ENCODE measurements at regions not wholly inside any gene's neighbourhood (a gene's known extent, or its start where the extent isn't known, plus 50 kb on each side); places are given as distances from the start of the nearest gene placed in this dataset.

DNA sequence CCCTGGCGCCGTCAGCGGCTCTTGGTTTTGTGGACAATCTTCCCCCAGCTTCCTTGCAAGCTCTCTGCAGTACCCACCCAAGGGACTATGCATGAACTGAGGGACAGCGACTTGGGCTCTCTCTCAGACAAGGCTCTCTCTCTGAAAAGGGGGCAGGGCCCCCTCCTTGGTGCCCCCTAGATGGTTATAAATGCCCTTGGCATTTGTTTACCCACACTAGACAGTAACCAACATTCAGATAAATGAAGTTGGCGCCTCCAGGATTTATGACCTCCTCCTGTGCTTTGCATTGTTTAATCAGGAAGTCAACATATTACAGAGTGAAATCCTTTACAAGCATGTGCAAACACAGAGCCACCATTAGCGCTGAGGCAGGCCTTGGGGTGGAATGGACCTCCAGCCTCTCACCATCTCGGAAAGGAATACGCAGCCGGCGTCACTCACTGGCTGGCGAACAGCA, 547.4 kb upstream of the ID2 start:
- TF ChIP-seq ZSCAN16 (tag by site-specific recombination; IDR thresholded peaks at IDR 0.05), result no peak
- TF ChIP-seq, protein P1, sequence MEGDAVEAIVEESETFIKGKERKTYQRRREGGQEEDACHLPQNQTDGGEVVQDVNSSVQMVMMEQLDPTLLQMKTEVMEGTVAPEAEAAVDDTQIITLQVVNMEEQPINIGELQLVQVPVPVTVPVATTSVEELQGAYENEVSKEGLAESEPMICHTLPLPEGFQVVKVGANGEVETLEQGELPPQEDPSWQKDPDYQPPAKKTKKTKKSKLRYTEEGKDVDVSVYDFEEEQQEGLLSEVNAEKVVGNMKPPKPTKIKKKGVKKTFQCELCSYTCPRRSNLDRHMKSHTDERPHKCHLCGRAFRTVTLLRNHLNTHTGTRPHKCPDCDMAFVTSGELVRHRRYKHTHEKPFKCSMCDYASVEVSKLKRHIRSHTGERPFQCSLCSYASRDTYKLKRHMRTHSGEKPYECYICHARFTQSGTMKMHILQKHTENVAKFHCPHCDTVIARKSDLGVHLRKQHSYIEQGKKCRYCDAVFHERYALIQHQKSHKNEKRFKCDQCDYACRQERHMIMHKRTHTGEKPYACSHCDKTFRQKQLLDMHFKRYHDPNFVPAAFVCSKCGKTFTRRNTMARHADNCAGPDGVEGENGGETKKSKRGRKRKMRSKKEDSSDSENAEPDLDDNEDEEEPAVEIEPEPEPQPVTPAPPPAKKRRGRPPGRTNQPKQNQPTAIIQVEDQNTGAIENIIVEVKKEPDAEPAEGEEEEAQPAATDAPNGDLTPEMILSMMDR (tag by site-specific recombination; IDR thresholded peaks at IDR 0.05), result no peak
- no peak for TF ChIP-seq ZNF768 (tag by site-specific recombination; IDR thresholded peaks at IDR 0.05)
- TF ChIP-seq MYNN (tag by site-specific recombination; IDR thresholded peaks at IDR 0.05; ENCODE audit: borderline replicate concordance), result no peak
- no peak for TF ChIP-seq ZEB2 (tag by site-specific recombination; IDR thresholded peaks at IDR 0.05)
- TF ChIP-seq SCRT2 (tag by site-specific recombination; IDR thresholded peaks at IDR 0.05), result no peak
- TF ChIP-seq ZNF473 (tag by site-specific recombination; IDR thresholded peaks at IDR 0.05), result no peak
- TF ChIP-seq, protein P2, sequence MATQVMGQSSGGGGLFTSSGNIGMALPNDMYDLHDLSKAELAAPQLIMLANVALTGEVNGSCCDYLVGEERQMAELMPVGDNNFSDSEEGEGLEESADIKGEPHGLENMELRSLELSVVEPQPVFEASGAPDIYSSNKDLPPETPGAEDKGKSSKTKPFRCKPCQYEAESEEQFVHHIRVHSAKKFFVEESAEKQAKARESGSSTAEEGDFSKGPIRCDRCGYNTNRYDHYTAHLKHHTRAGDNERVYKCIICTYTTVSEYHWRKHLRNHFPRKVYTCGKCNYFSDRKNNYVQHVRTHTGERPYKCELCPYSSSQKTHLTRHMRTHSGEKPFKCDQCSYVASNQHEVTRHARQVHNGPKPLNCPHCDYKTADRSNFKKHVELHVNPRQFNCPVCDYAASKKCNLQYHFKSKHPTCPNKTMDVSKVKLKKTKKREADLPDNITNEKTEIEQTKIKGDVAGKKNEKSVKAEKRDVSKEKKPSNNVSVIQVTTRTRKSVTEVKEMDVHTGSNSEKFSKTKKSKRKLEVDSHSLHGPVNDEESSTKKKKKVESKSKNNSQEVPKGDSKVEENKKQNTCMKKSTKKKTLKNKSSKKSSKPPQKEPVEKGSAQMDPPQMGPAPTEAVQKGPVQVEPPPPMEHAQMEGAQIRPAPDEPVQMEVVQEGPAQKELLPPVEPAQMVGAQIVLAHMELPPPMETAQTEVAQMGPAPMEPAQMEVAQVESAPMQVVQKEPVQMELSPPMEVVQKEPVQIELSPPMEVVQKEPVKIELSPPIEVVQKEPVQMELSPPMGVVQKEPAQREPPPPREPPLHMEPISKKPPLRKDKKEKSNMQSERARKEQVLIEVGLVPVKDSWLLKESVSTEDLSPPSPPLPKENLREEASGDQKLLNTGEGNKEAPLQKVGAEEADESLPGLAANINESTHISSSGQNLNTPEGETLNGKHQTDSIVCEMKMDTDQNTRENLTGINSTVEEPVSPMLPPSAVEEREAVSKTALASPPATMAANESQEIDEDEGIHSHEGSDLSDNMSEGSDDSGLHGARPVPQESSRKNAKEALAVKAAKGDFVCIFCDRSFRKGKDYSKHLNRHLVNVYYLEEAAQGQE (tag by site-specific recombination; IDR thresholded peaks at IDR 0.05), result no peak
- TF ChIP-seq ZNF274 (IDR thresholded peaks at IDR 0.05; ENCODE audit: low read length), result no peak
- no peak for TF ChIP-seq ZNF274 (tag by site-specific recombination; IDR thresholded peaks at IDR 0.05; ENCODE audit: borderline replicate concordance)
- TF ChIP-seq ZNF24 (tag by site-specific recombination; IDR thresholded peaks at IDR 0.05), result no peak
- TF ChIP-seq, protein P3, sequence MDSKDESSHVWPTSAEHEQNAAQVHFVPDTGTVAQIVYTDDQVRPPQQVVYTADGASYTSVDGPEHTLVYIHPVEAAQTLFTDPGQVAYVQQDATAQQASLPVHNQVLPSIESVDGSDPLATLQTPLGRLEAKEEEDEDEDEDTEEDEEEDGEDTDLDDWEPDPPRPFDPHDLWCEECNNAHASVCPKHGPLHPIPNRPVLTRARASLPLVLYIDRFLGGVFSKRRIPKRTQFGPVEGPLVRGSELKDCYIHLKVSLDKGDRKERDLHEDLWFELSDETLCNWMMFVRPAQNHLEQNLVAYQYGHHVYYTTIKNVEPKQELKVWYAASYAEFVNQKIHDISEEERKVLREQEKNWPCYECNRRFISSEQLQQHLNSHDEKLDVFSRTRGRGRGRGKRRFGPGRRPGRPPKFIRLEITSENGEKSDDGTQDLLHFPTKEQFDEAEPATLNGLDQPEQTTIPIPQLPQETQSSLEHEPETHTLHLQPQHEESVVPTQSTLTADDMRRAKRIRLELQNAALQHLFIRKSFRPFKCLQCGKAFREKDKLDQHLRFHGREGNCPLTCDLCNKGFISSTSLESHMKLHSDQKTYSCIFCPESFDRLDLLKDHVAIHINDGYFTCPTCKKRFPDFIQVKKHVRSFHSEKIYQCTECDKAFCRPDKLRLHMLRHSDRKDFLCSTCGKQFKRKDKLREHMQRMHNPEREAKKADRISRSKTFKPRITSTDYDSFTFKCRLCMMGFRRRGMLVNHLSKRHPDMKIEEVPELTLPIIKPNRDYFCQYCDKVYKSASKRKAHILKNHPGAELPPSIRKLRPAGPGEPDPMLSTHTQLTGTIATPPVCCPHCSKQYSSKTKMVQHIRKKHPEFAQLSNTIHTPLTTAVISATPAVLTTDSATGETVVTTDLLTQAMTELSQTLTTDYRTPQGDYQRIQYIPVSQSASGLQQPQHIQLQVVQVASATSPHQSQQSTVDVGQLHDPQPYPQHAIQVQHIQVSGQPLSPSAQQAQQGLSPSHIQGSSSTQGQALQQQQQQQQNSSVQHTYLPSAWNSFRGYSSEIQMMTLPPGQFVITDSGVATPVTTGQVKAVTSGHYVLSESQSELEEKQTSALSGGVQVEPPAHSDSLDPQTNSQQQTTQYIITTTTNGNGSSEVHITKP (tag by site-specific recombination; IDR thresholded peaks at IDR 0.05), result no peak
- TF ChIP-seq ZNF121 (tag by site-specific recombination; IDR thresholded peaks at IDR 0.05), result no peak
